ENCODE measurements at regions not wholly inside any gene's neighbourhood (a gene's known extent, or its start where the extent isn't known, plus 50 kb on each side); places are given as distances from the start of the nearest gene placed in this dataset.

DNA sequence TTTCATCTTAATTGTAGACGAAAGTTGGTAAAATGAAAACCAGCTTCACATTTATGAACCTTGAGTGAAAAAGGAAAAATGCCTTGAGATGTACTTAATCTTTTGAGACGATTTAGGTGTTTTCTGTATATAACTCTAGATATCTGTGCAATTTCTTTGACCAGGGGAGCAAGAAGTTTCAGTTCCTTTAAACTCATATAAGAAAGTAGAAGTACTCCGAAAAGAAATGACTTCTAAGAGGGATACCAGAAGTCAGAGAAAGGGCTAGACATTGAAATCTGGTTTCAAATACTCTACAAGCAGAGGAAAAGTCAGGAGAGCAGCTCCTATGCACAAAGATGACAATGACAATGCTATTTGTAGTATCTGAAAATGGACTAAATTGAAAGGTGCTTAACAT lies 303.7 kb downstream of the BAMBI start:
- no peak overlapping the region for H3K27ac ChIP-seq (ENCODE audit: low read length)
- no peaks in the 10 kb centered on the region for H3K9me3 ChIP-seq (ENCODE audit: control insufficient read depth in 2 of 2, low read length in 2 of 2)
- H3K36me3 ChIP-seq (ENCODE audit: control insufficient read depth in 2 of 2, insufficient read depth in 2 of 2, low read length in 2 of 2) = no peaks in the 10 kb centered on the region
- H3K4me1 ChIP-seq (ENCODE audit: control insufficient read depth, insufficient read depth, low read length) = no peaks in the 10 kb centered on the region
- peaks cover 2 to 4% of the 10 kb centered on the region in 2 donors for H3K27me3 ChIP-seq (ENCODE audit: control insufficient read depth in 1 of 2, insufficient read depth in 2 of 2, low read length in 2 of 2)
- no peak overlapping the region for H3K9ac ChIP-seq (ENCODE audit: low read length in 2 of 2)
- no peak overlapping the region for H3K4me3 ChIP-seq (ENCODE audit: low read length in 2 of 2)

DNA sequence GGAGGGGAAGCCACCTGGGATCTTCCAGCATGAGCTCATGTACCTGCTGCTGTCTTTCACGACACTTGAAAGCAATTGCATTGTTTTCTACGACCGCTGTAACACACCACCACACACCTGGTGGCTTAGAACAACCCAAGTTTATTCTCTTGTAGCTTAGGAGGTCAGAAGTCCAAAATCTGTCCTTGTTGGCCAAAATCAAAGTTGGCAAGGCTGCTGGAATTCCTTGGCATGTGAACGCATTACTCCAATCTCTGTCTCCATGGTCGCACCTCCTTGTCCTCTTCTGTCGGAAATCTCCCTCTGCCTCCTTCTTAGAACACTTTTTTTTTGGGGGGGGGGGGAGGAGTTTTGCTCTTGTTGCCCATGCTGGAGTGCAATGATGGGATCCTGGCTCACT lies 305.7 kb downstream of the BAMBI start:
- Histone ChIP-seq H3K9ac (ENCODE audit: low read length in 2 of 2) (no peak overlapping the region), H3K36me3 (ENCODE audit: control insufficient read depth in 2 of 2, insufficient read depth in 2 of 2, low read length in 2 of 2) (no peaks in the 10 kb centered on the region), H3K4me1 (ENCODE audit: control insufficient read depth, insufficient read depth, low read length) (no peaks in the 10 kb centered on the region), H3K4me3 (ENCODE audit: low read length in 2 of 2) (no peak overlapping the region), H3K9me3 (ENCODE audit: control insufficient read depth in 2 of 2, low read length in 2 of 2) (no peaks in the 10 kb centered on the region), H3K27ac (ENCODE audit: low read length) (no peak overlapping the region), H3K27me3 (ENCODE audit: control insufficient read depth in 1 of 2, insufficient read depth in 2 of 2, low read length in 2 of 2) (peaks cover 0 to 2% of the 10 kb centered on the region in 2 donors)

DNA sequence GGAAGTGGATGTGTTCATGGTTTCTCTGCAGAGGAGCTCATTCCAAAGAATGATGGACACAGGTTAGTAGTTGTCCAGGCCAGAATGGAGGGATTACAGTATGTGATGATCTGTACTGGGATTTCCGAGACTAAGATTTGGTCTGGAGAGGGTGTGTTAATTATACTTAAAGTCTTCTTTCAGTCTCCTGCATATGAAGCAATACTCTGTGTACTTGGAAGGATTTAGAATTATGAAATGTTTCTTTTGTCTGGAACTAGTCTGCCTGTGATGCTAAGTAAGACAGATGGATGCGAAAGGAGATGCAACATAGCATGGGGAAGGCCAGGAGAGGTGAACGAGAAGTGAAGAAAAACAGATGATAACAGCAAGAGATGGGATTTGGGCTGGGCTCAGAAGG lies 305.1 kb upstream of the LYZL1 start:
- Histone ChIP-seq H3K36me3 (ENCODE audit: control insufficient read depth in 2 of 2, insufficient read depth in 2 of 2, low read length in 2 of 2) (no peaks in the 10 kb centered on the region), H3K9ac (ENCODE audit: low read length in 2 of 2) (no peak overlapping the region), H3K4me1 (ENCODE audit: control insufficient read depth, insufficient read depth, low read length) (no peaks in the 10 kb centered on the region), H3K4me3 (ENCODE audit: low read length in 2 of 2) (no peak overlapping the region), H3K27me3 (ENCODE audit: control insufficient read depth in 1 of 2, insufficient read depth in 2 of 2, low read length in 2 of 2) (peaks cover 0 to under 1% of the 10 kb centered on the region in 2 donors), H3K27ac (ENCODE audit: low read length) (no peak overlapping the region), H3K9me3 (ENCODE audit: control insufficient read depth in 2 of 2, low read length in 2 of 2) (no peaks in the 10 kb centered on the region)

DNA sequence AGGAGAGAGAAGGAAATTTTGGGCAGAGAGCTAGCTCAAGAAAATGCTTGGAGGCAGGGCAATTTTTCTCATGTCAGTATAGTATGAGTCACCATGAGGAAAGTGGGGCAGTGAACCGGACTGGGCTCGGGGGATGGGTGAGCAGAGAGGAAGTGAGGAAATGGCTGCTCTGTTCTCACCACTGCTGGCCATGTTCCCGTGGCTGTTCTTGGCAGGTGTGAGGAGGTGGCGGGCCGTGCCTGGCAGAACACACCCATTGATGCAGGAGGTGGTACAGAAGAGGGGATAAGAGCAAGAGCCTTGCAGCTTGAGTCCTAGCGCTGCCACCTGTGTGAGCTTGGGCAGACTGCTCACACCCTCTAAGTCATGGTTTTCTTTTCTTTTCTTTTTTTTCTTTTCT lies 304.4 kb upstream of the LYZL1 start:
- no peak overlapping the region for H3K4me3 ChIP-seq (ENCODE audit: low read length in 2 of 2)
- no peaks in the 10 kb centered on the region for H3K36me3 ChIP-seq (ENCODE audit: control insufficient read depth in 2 of 2, insufficient read depth in 2 of 2, low read length in 2 of 2)
- H3K27me3 ChIP-seq (ENCODE audit: control insufficient read depth in 1 of 2, insufficient read depth in 2 of 2, low read length in 2 of 2) = no peaks in the 10 kb centered on the region
- H3K9me3 ChIP-seq (ENCODE audit: control insufficient read depth in 2 of 2, low read length in 2 of 2) = no peaks in the 10 kb centered on the region
- H3K4me1 ChIP-seq (ENCODE audit: control insufficient read depth, insufficient read depth, low read length) = no peaks in the 10 kb centered on the region
- no peak overlapping the region for H3K27ac ChIP-seq (ENCODE audit: low read length)
- H3K9ac ChIP-seq (ENCODE audit: low read length in 2 of 2) = no peak overlapping the region

- Histone ChIP-seq H3K9me3 (ENCODE audit: control insufficient read depth in 2 of 2, low read length in 2 of 2) (no peaks in the 10 kb centered on the region), H3K4me1 (ENCODE audit: control insufficient read depth, insufficient read depth, low read length) (no peaks in the 10 kb centered on the region), H3K27me3 (ENCODE audit: control insufficient read depth in 1 of 2, insufficient read depth in 2 of 2, low read length in 2 of 2) (no peaks in the 10 kb centered on the region), H3K4me3 (ENCODE audit: low read length in 2 of 2) (no peak overlapping the region), H3K9ac (ENCODE audit: low read length in 2 of 2) (no peak overlapping the region), H3K36me3 (ENCODE audit: control insufficient read depth in 2 of 2, insufficient read depth in 2 of 2, low read length in 2 of 2) (no peaks in the 10 kb centered on the region), H3K27ac (ENCODE audit: low read length) (no peak overlapping the region)
Observed at GRCh38 chr10:28985137-28985885, 303.6 kb upstream of the LYZL1 start.

- H3K4me3 ChIP-seq (ENCODE audit: low read length in 2 of 2) = no peak overlapping the region
- H3K4me1 ChIP-seq (ENCODE audit: control insufficient read depth, insufficient read depth, low read length) = no peaks in the 10 kb centered on the region
- no peaks in the 10 kb centered on the region for H3K9me3 ChIP-seq (ENCODE audit: control insufficient read depth in 2 of 2, low read length in 2 of 2)
- H3K9ac ChIP-seq (ENCODE audit: low read length in 2 of 2) = no peak overlapping the region
- H3K27ac ChIP-seq (ENCODE audit: low read length) = no peak overlapping the region
- no peaks in the 10 kb centered on the region for H3K27me3 ChIP-seq (ENCODE audit: control insufficient read depth in 1 of 2, insufficient read depth in 2 of 2, low read length in 2 of 2)
- H3K36me3 ChIP-seq (ENCODE audit: control insufficient read depth in 2 of 2, insufficient read depth in 2 of 2, low read length in 2 of 2) = no peaks in the 10 kb centered on the region
Observed at GRCh38 chr10:28986117-28986792, 302.6 kb upstream of the LYZL1 start.

DNA sequence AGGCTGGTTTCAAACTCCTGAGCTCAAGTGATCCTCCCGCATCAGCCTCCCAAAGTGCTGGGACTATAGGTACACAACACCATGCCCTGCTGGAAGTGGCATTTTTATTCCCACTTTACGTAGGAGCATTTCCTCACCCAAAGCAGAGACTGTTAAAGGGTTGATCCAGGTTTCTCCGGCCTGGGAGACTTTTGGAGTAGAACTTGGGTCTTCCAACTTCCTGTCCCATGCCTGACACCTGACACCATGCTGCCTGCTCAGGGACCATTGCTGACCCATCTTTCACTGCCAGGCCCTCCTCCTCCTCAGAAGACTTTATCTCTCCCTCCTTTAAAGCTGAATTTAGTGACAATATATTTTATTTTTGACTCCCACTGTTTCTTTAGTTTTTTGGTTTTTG lies 302.0 kb upstream of the LYZL1 start:
- Histone ChIP-seq H3K27ac (ENCODE audit: low read length) (no peak overlapping the region), H3K9ac (ENCODE audit: low read length in 2 of 2) (no peak overlapping the region), H3K27me3 (ENCODE audit: control insufficient read depth in 1 of 2, insufficient read depth in 2 of 2, low read length in 2 of 2) (no peaks in the 10 kb centered on the region), H3K4me3 (ENCODE audit: low read length in 2 of 2) (no peak overlapping the region), H3K4me1 (ENCODE audit: control insufficient read depth, insufficient read depth, low read length) (no peaks in the 10 kb centered on the region), H3K36me3 (ENCODE audit: control insufficient read depth in 2 of 2, insufficient read depth in 2 of 2, low read length in 2 of 2) (no peaks in the 10 kb centered on the region), H3K9me3 (ENCODE audit: control insufficient read depth in 2 of 2, low read length in 2 of 2) (no peaks in the 10 kb centered on the region)

DNA sequence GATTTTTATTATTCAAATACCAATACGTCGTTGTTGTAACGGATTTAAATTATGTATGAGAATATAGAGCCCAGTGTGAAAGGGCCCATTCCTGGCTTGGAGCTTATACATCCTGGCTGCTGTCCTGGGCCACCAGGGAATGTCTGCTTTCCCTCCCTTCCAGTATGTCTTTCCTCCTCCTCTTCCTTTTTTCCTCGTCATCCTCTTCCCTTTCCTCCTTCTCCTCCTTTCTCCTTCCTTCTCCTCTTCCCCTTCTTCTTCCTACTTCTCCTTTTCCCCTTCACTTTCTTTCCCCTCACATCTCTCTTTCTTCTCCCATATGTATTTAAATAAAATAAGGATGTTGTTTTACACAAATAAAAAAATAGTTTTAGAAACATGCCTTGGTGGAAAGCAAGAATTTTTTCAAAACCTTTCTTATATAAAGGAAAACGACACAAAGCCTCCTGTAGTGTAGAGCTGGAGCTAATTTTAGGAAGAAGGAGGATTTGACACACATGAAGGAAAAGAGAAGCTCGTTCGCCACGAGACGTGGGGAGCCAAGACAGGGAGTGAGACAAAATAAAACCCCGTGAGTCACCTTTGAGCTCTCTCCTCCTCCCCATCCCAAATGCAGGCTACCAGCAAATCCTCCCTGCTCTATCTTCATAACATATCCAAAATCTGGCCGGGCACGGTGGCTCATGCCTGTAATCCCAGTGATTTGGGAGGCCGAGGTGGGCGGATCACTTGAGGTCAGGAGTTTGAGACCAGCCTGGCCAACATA lies 301.1 kb upstream of the LYZL1 start:
- Histone ChIP-seq H3K36me3 (ENCODE audit: control insufficient read depth in 2 of 2, insufficient read depth in 2 of 2, low read length in 2 of 2) (no peaks in the 10 kb centered on the region), H3K4me3 (ENCODE audit: low read length in 2 of 2) (no peak overlapping the region), H3K27ac (ENCODE audit: low read length) (no peak overlapping the region), H3K27me3 (ENCODE audit: control insufficient read depth in 1 of 2, insufficient read depth in 2 of 2, low read length in 2 of 2) (no peaks in the 10 kb centered on the region), H3K9me3 (ENCODE audit: control insufficient read depth in 2 of 2, low read length in 2 of 2) (no peaks in the 10 kb centered on the region), H3K9ac (ENCODE audit: low read length in 2 of 2) (no peak overlapping the region), H3K4me1 (ENCODE audit: control insufficient read depth, insufficient read depth, low read length) (no peaks in the 10 kb centered on the region)

DNA sequence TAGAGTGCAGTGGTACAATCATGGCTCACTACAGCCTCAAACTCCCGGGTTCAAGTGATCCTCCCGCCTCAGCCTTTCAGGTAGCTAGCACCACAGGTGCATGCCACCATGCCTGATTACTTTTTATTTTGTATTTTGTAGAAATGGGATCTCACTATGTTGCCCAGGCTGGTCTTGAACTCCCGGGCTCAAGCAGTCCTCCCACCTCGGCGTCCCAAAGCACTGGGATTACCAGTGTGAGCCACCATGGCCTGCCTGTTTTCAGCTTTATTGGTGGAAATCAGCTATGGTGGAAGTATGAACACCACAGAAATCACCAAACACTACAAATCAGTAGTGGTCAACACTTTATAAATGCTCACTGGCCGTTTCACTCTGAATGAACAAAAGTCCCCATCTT lies 299.9 kb upstream of the LYZL1 start:
- Histone ChIP-seq H3K9me3 (ENCODE audit: control insufficient read depth in 2 of 2, low read length in 2 of 2) (no peaks in the 10 kb centered on the region), H3K27ac (ENCODE audit: low read length) (no peak overlapping the region), H3K27me3 (ENCODE audit: control insufficient read depth in 1 of 2, insufficient read depth in 2 of 2, low read length in 2 of 2) (no peaks in the 10 kb centered on the region), H3K4me1 (ENCODE audit: control insufficient read depth, insufficient read depth, low read length) (no peaks in the 10 kb centered on the region), H3K36me3 (ENCODE audit: control insufficient read depth in 2 of 2, insufficient read depth in 2 of 2, low read length in 2 of 2) (no peaks in the 10 kb centered on the region), H3K9ac (ENCODE audit: low read length in 2 of 2) (no peak overlapping the region), H3K4me3 (ENCODE audit: low read length in 2 of 2) (no peak overlapping the region)

DNA sequence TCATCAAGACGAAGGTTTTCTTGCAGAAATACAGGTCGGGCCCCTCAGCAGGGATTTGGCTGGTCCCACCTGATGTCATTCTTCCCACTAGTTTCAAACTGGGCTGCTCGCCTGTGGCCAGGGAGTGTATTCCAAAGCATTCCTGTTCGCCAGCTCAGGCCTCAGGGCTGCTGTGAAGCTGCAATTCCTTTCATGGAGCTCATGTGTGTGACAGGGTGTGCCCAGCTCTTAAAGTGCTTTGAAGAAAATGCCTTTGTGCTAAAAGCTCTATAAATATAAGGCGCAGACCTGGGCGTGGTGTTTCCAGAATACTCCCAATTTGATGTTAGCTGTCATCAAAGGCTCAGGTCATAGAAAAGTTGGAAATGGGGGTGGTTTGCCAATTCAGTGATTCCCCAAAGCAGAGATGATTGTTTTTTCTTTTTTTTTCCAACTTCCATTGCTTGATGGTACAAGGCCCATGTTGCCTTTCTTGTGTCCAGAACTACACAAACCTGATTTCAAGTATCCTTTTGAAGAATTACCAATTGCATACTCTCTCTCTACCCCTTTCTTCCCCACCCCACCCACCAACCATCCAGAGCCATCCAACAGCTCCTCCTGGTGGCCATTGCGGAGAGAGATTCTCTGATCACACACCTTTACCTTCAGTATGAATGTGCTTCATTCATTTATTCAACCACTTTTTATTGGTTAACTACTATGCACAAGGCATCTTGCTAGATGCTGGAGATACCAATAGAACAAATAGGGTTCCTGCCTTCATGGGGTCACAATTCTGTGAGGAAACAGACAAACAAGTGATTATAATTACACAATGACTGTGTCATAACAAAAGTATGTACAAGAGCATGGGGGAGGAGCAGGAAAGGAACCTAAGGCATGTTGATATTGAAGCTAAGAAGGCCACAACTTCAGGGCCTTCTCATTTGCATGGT lies 297.3 kb upstream of the LYZL1 start:
- no peaks in the 10 kb centered on the region for H3K4me1 ChIP-seq (ENCODE audit: control insufficient read depth, insufficient read depth, low read length)
- H3K36me3 ChIP-seq (ENCODE audit: control insufficient read depth in 2 of 2, insufficient read depth in 2 of 2, low read length in 2 of 2) = no peaks in the 10 kb centered on the region
- no peaks in the 10 kb centered on the region for H3K27me3 ChIP-seq (ENCODE audit: control insufficient read depth in 1 of 2, insufficient read depth in 2 of 2, low read length in 2 of 2)
- no peak overlapping the region for H3K4me3 ChIP-seq (ENCODE audit: low read length in 2 of 2)
- no peak overlapping the region for H3K27ac ChIP-seq (ENCODE audit: low read length)
- H3K9ac ChIP-seq (ENCODE audit: low read length in 2 of 2) = no peak overlapping the region
- no peaks in the 10 kb centered on the region for H3K9me3 ChIP-seq (ENCODE audit: control insufficient read depth in 2 of 2, low read length in 2 of 2)
